ENCODE measurements at regions not wholly inside any gene's neighbourhood (a gene's known extent, or its start where the extent isn't known, plus 50 kb on each side); places are given as distances from the start of the nearest gene placed in this dataset.

- H3K27ac ChIP-seq (ENCODE audit: low read depth, low read length), result no peak overlapping the region
- H3K4me1 ChIP-seq (ENCODE audit: control insufficient read depth, insufficient read depth, low read length), result 0 out of 2 replicates have a peak, but pooled peaks cover 5% of the 10 kb centered on the region
- no peaks in the 10 kb centered on the region for H3K27me3 ChIP-seq (ENCODE audit: control insufficient read depth, insufficient read depth, low read length)
- H3K9me3 ChIP-seq (ENCODE audit: control insufficient read depth, insufficient read depth, low read length), result no peaks in the 10 kb centered on the region
- no peaks in the 10 kb centered on the region for H3K36me3 ChIP-seq (ENCODE audit: control insufficient read depth, insufficient read depth, low read length)
- H3K9ac ChIP-seq (ENCODE audit: low read depth, low read length), result no peak overlapping the region
- no peak overlapping the region for H3K4me3 ChIP-seq (ENCODE audit: low read depth, low read length)
These were observed 323.4 kb upstream of the THRB start for GRCh38 chr3:24818055-24818454.

GRCh38 chr3:24828011-24828410 lies 333.4 kb upstream of the THRB start:
- Histone ChIP-seq H3K27me3 (ENCODE audit: control insufficient read depth, insufficient read depth, low read length) (peaks cover 69% of the 10 kb centered on the region), H3K9me3 (ENCODE audit: control insufficient read depth, insufficient read depth, low read length) (no peaks in the 10 kb centered on the region), H3K4me3 (ENCODE audit: low read depth, low read length) (no peak overlapping the region), H3K27ac (ENCODE audit: low read depth, low read length) (no peak overlapping the region), H3K9ac (ENCODE audit: low read depth, low read length) (no peak overlapping the region), H3K4me1 (ENCODE audit: control insufficient read depth, insufficient read depth, low read length) (peaks cover 3% of the 10 kb centered on the region; the same call in 1 of the 2 replicates), H3K36me3 (ENCODE audit: control insufficient read depth, insufficient read depth, low read length) (no peaks in the 10 kb centered on the region)

- Histone ChIP-seq H3K9me3 (ENCODE audit: control insufficient read depth, insufficient read depth, low read length) (no peaks in the 10 kb centered on the region), H3K4me3 (ENCODE audit: low read depth, low read length) (no peak overlapping the region), H3K9ac (ENCODE audit: low read depth, low read length) (no peak overlapping the region), H3K4me1 (ENCODE audit: control insufficient read depth, insufficient read depth, low read length) (peaks cover 3% of the 10 kb centered on the region; the same call in 1 of the 2 replicates), H3K27ac (ENCODE audit: low read depth, low read length) (no peak overlapping the region), H3K36me3 (ENCODE audit: control insufficient read depth, insufficient read depth, low read length) (no peaks in the 10 kb centered on the region), H3K27me3 (ENCODE audit: control insufficient read depth, insufficient read depth, low read length) (peaks cover 74% of the 10 kb centered on the region)
These were observed 333.9 kb upstream of the THRB start for GRCh38 chr3:24828551-24828950.

GRCh38 chr3:24829011-24829581 lies 334.4 kb upstream of the THRB start:
- H3K4me1 ChIP-seq (ENCODE audit: control insufficient read depth, insufficient read depth, low read length), result peaks cover 3% of the 10 kb centered on the region; the same call in 1 of the 2 replicates
- H3K27me3 ChIP-seq (ENCODE audit: control insufficient read depth, insufficient read depth, low read length), result peaks cover 76% of the 10 kb centered on the region
- H3K9ac ChIP-seq (ENCODE audit: low read depth, low read length), result no peak overlapping the region
- peak overlapping the region; percentile 59 for H3K4me3 ChIP-seq (ENCODE audit: low read depth, low read length)
- H3K9me3 ChIP-seq (ENCODE audit: control insufficient read depth, insufficient read depth, low read length), result no peaks in the 10 kb centered on the region
- no peak overlapping the region for H3K27ac ChIP-seq (ENCODE audit: low read depth, low read length)
- no peaks in the 10 kb centered on the region for H3K36me3 ChIP-seq (ENCODE audit: control insufficient read depth, insufficient read depth, low read length)

GRCh38 chr3:24829629-24830229 lies 335.1 kb upstream of the THRB start:
- no peak overlapping the region for H3K27ac ChIP-seq (ENCODE audit: low read depth, low read length)
- H3K4me1 ChIP-seq (ENCODE audit: control insufficient read depth, insufficient read depth, low read length), result peaks cover 3% of the 10 kb centered on the region; the same call in 1 of the 2 replicates
- no peaks in the 10 kb centered on the region for H3K36me3 ChIP-seq (ENCODE audit: control insufficient read depth, insufficient read depth, low read length)
- H3K27me3 ChIP-seq (ENCODE audit: control insufficient read depth, insufficient read depth, low read length), result peaks cover 76% of the 10 kb centered on the region
- no peaks in the 10 kb centered on the region for H3K9me3 ChIP-seq (ENCODE audit: control insufficient read depth, insufficient read depth, low read length)
- H3K9ac ChIP-seq (ENCODE audit: low read depth, low read length), result no peak overlapping the region
- H3K4me3 ChIP-seq (ENCODE audit: low read depth, low read length), result peak overlapping the region; percentile 59

- no peaks in the 10 kb centered on the region for H3K9me3 ChIP-seq (ENCODE audit: control insufficient read depth, insufficient read depth, low read length)
- peaks cover 76% of the 10 kb centered on the region for H3K27me3 ChIP-seq (ENCODE audit: control insufficient read depth, insufficient read depth, low read length)
- no peak overlapping the region for H3K27ac ChIP-seq (ENCODE audit: low read depth, low read length)
- no peak overlapping the region for H3K9ac ChIP-seq (ENCODE audit: low read depth, low read length)
- H3K36me3 ChIP-seq (ENCODE audit: control insufficient read depth, insufficient read depth, low read length), result no peaks in the 10 kb centered on the region
- peak overlapping the region; percentile 59 for H3K4me3 ChIP-seq (ENCODE audit: low read depth, low read length)
- peaks cover 3% of the 10 kb centered on the region; the same call in 1 of the 2 replicates for H3K4me1 ChIP-seq (ENCODE audit: control insufficient read depth, insufficient read depth, low read length)
These were observed 335.8 kb upstream of the THRB start for GRCh38 chr3:24830230-24831152.

- Histone ChIP-seq H3K9ac (ENCODE audit: low read depth, low read length) (no peak overlapping the region), H3K36me3 (ENCODE audit: control insufficient read depth, insufficient read depth, low read length) (no peaks in the 10 kb centered on the region), H3K27me3 (ENCODE audit: control insufficient read depth, insufficient read depth, low read length) (peaks cover 73% of the 10 kb centered on the region), H3K4me3 (ENCODE audit: low read depth, low read length) (no peak overlapping the region), H3K4me1 (ENCODE audit: control insufficient read depth, insufficient read depth, low read length) (peaks cover 3% of the 10 kb centered on the region; the same call in 1 of the 2 replicates), H3K27ac (ENCODE audit: low read depth, low read length) (no peak overlapping the region), H3K9me3 (ENCODE audit: control insufficient read depth, insufficient read depth, low read length) (no peaks in the 10 kb centered on the region)
These were observed 336.6 kb upstream of the THRB start for GRCh38 chr3:24831221-24831620.

GRCh38 chr3:24832891-24833290 lies 338.2 kb upstream of the THRB start:
- H3K4me3 ChIP-seq (ENCODE audit: low read depth, low read length), result no peak overlapping the region
- peaks cover 3% of the 10 kb centered on the region; the same call in 1 of the 2 replicates for H3K4me1 ChIP-seq (ENCODE audit: control insufficient read depth, insufficient read depth, low read length)
- no peak overlapping the region for H3K9ac ChIP-seq (ENCODE audit: low read depth, low read length)
- peaks cover 56% of the 10 kb centered on the region for H3K27me3 ChIP-seq (ENCODE audit: control insufficient read depth, insufficient read depth, low read length)
- no peak overlapping the region for H3K27ac ChIP-seq (ENCODE audit: low read depth, low read length)
- no peaks in the 10 kb centered on the region for H3K36me3 ChIP-seq (ENCODE audit: control insufficient read depth, insufficient read depth, low read length)
- no peaks in the 10 kb centered on the region for H3K9me3 ChIP-seq (ENCODE audit: control insufficient read depth, insufficient read depth, low read length)

GRCh38 chr3:24834442-24834841 lies 339.8 kb upstream of the THRB start:
- Histone ChIP-seq H3K9ac (ENCODE audit: low read depth, low read length) (no peak overlapping the region), H3K36me3 (ENCODE audit: control insufficient read depth, insufficient read depth, low read length) (no peaks in the 10 kb centered on the region), H3K27ac (ENCODE audit: low read depth, low read length) (no peak overlapping the region), H3K4me3 (ENCODE audit: low read depth, low read length) (no peak overlapping the region), H3K4me1 (ENCODE audit: control insufficient read depth, insufficient read depth, low read length) (peaks cover 3% of the 10 kb centered on the region; the same call in 1 of the 2 replicates), H3K9me3 (ENCODE audit: control insufficient read depth, insufficient read depth, low read length) (no peaks in the 10 kb centered on the region), H3K27me3 (ENCODE audit: control insufficient read depth, insufficient read depth, low read length) (peaks cover 41% of the 10 kb centered on the region)

- H3K9me3 ChIP-seq (ENCODE audit: control insufficient read depth, insufficient read depth, low read length), result no peaks in the 10 kb centered on the region
- H3K27me3 ChIP-seq (ENCODE audit: control insufficient read depth, insufficient read depth, low read length), result peaks cover 30% of the 10 kb centered on the region
- H3K36me3 ChIP-seq (ENCODE audit: control insufficient read depth, insufficient read depth, low read length), result no peaks in the 10 kb centered on the region
- no peak overlapping the region for H3K4me3 ChIP-seq (ENCODE audit: low read depth, low read length)
- no peak overlapping the region for H3K9ac ChIP-seq (ENCODE audit: low read depth, low read length)
- no peak overlapping the region for H3K27ac ChIP-seq (ENCODE audit: low read depth, low read length)
- peaks cover 3% of the 10 kb centered on the region; the same call in 1 of the 2 replicates for H3K4me1 ChIP-seq (ENCODE audit: control insufficient read depth, insufficient read depth, low read length)
These were observed 340.9 kb upstream of the THRB start for GRCh38 chr3:24835510-24835909.

GRCh38 chr3:24837601-24838000 lies 343.0 kb upstream of the THRB start:
- Histone ChIP-seq H3K4me3 (ENCODE audit: low read depth, low read length) (no peak overlapping the region), H3K9me3 (ENCODE audit: control insufficient read depth, insufficient read depth, low read length) (no peaks in the 10 kb centered on the region), H3K4me1 (ENCODE audit: control insufficient read depth, insufficient read depth, low read length) (no peaks in the 10 kb centered on the region), H3K27me3 (ENCODE audit: control insufficient read depth, insufficient read depth, low read length) (peaks cover 11% of the 10 kb centered on the region), H3K9ac (ENCODE audit: low read depth, low read length) (no peak overlapping the region), H3K36me3 (ENCODE audit: control insufficient read depth, insufficient read depth, low read length) (no peaks in the 10 kb centered on the region), H3K27ac (ENCODE audit: low read depth, low read length) (no peak overlapping the region)
